ENCODE measurements at regions not wholly inside any gene's neighbourhood (a gene's known extent, or its start where the extent isn't known, plus 50 kb on each side); places are given as distances from the start of the nearest gene placed in this dataset.

- no peaks in the 10 kb centered on the region for H3K27me3 ChIP-seq (replicated peaks; ENCODE audit: control insufficient read depth, insufficient read depth, low read length)
- Mint-ChIP-seq H3K36me3 (ENCODE audit: insufficient read depth, unreplicated experiment) (no peaks in the 10 kb centered on the region), H3K4me3 (ENCODE audit: unreplicated experiment) (no peak overlapping the region), H3K9me3 (ENCODE audit: unreplicated experiment) (peaks cover 40% of the 10 kb centered on the region), H3K27ac (ENCODE audit: unreplicated experiment) (no peak overlapping the region), H3K27me3 (ENCODE audit: insufficient read depth, unreplicated experiment) (no peaks in the 10 kb centered on the region), H3K4me1 (ENCODE audit: low read depth, unreplicated experiment) (no peaks in the 10 kb centered on the region)
- CTCF ChIA-PET: interaction anchor here (0.6 kb wide), 1 partner anchor 129 kb away, joined by 3 read pairs; no protein-coding TSS in a partner anchor
- BruUV-seq (replicated peaks): no TSS peak
- intact Hi-C loops (cut with micrococcal nuclease; ENCODE audit: unreplicated experiment): no loop called here
- no peak for TF ChIP-seq CTCF (IDR thresholded peaks at IDR 0.05; ENCODE audit: insufficient read depth in 1 of 2, low read depth in 1 of 2, low read length in 1 of 2, severe bottlenecking in 1 of 2, unreplicated experiment in 1 of 2)
- POLR2A ChIA-PET: no interaction called here
- H3K4me1 ChIP-seq: no peaks in the 10 kb centered on the region
- no peaks in the 10 kb centered on the region for H3K9me3 ChIP-seq
- no peak for DNase-seq
- no peaks in the 10 kb centered on the region for H3K36me3 ChIP-seq (ENCODE audit: control insufficient read depth, insufficient read depth, low read length)
- H3K4me3 ChIP-seq (ENCODE audit: low read depth, low read length): no peak overlapping the region
These were observed 95.7 kb upstream of the ACSL1 start for GRCh38 chr4:184921456-184921855.

- no peak overlapping the region for H3K4me3 ChIP-seq (ENCODE audit: low read depth, low read length)
- intact Hi-C loops (cut with micrococcal nuclease; ENCODE audit: unreplicated experiment): no loop called here
- Mint-ChIP-seq H3K27ac (ENCODE audit: unreplicated experiment) (no peak overlapping the region), H3K27me3 (ENCODE audit: insufficient read depth, unreplicated experiment) (no peaks in the 10 kb centered on the region), H3K4me3 (ENCODE audit: unreplicated experiment) (no peak overlapping the region), H3K9me3 (ENCODE audit: unreplicated experiment) (peaks cover 40% of the 10 kb centered on the region), H3K4me1 (ENCODE audit: low read depth, unreplicated experiment) (no peaks in the 10 kb centered on the region), H3K36me3 (ENCODE audit: insufficient read depth, unreplicated experiment) (no peaks in the 10 kb centered on the region)
- ChIA-PET POLR2A (no interaction called here), CTCF (no interaction called here)
- no peaks in the 10 kb centered on the region for H3K36me3 ChIP-seq (ENCODE audit: control insufficient read depth, insufficient read depth, low read length)
- BruUV-seq (replicated peaks): no TSS peak
- no peaks in the 10 kb centered on the region for H3K27me3 ChIP-seq (replicated peaks; ENCODE audit: control insufficient read depth, insufficient read depth, low read length)
- no peak for TF ChIP-seq CTCF (IDR thresholded peaks at IDR 0.05; ENCODE audit: insufficient read depth in 1 of 2, low read depth in 1 of 2, low read length in 1 of 2, severe bottlenecking in 1 of 2, unreplicated experiment in 1 of 2)
- 0 out of 2 replicates have a peak, but pooled peaks cover 3% of the 10 kb centered on the region for H3K9me3 ChIP-seq
- no peak for DNase-seq
- H3K4me1 ChIP-seq: no peaks in the 10 kb centered on the region
These were observed 96.0 kb upstream of the HELT start for GRCh38 chr4:184922301-184922700.

GRCh38 chr4:184924516-184924915, 93.8 kb upstream of the HELT start:
- BruUV-seq (replicated peaks): no TSS peak
- CTCF ChIA-PET: no interaction called here
- peaks cover 9% of the 10 kb centered on the region for H3K4me1 Mint-ChIP-seq (ENCODE audit: low read depth, unreplicated experiment)
- no peak for DNase-seq
- no peaks in the 10 kb centered on the region for H3K27me3 Mint-ChIP-seq (ENCODE audit: insufficient read depth, unreplicated experiment)
- no peaks in the 10 kb centered on the region for H3K36me3 Mint-ChIP-seq (ENCODE audit: insufficient read depth, unreplicated experiment)
- intact Hi-C loops (cut with micrococcal nuclease; ENCODE audit: unreplicated experiment): no loop called here
- POLR2A ChIA-PET: no interaction called here
- H3K9me3 Mint-ChIP-seq (ENCODE audit: unreplicated experiment): peaks cover 55% of the 10 kb centered on the region
- no peaks in the 10 kb centered on the region for H3K4me1 ChIP-seq
- H3K4me3 ChIP-seq (ENCODE audit: low read depth, low read length): no peak overlapping the region
- no peaks in the 10 kb centered on the region for H3K27me3 ChIP-seq (replicated peaks; ENCODE audit: control insufficient read depth, insufficient read depth, low read length)
- no peak overlapping the region for H3K27ac Mint-ChIP-seq (ENCODE audit: unreplicated experiment)
- TF ChIP-seq CTCF (IDR thresholded peaks at IDR 0.05; ENCODE audit: insufficient read depth in 1 of 2, low read depth in 1 of 2, low read length in 1 of 2, severe bottlenecking in 1 of 2, unreplicated experiment in 1 of 2): no peak
- H3K9me3 ChIP-seq: 0 out of 2 replicates have a peak, but pooled peaks cover 7% of the 10 kb centered on the region
- H3K4me3 Mint-ChIP-seq (ENCODE audit: unreplicated experiment): no peak overlapping the region
- no peaks in the 10 kb centered on the region for H3K36me3 ChIP-seq (ENCODE audit: control insufficient read depth, insufficient read depth, low read length)

Measured in Caco-2 (cell line).